Left ventricle myocardium inferior (tissue), 1 donor: ENCODE measurements at regions not wholly inside any gene's neighbourhood (a gene's known extent, or its start where the extent isn't known, plus 50 kb on each side); places are given as distances from the start of the nearest gene placed in this dataset.

ENCODE experiments used
- DNase-seq: peaks from one replicate; pipeline ENCODE4 v3.0.0-alpha.2; 2020
- H3K27ac ChIP-seq: fragments of 200-600 bp; replicated peaks from 2 replicates; pipeline ENCODE4 v1.8.0; 2021
- H3K27me3 ChIP-seq: fragments of 200-600 bp; 2 replicates; pipeline ENCODE4 v1.8.0; 2021; ENCODE audit warnings: low read depth
- H3K36me3 ChIP-seq: fragments of 200-600 bp; 2 replicates; pipeline ENCODE4 v1.8.0; 2021
- H3K4me1 ChIP-seq: fragments of 200-600 bp; 2 replicates; pipeline ENCODE4 v1.8.0; 2021
- H3K4me3 ChIP-seq: fragments of 200-600 bp; 2 replicates; pipeline ENCODE4 v1.8.0; 2021; ENCODE audit warnings: mild to moderate bottlenecking, moderate library complexity
- H3K9me3 ChIP-seq: fragments of 200-600 bp; replicated peaks from 2 replicates; pipeline ENCODE4 v1.8.0; 2021
- CTCF ChIP-seq: fragments of 200-600 bp; IDR thresholded peaks from 2 replicates; pipeline ENCODE4 v1.8.0; 2021; ENCODE audit warnings: antibody characterized with exemption, mild to moderate bottlenecking, borderline replicate concordance
- intact Hi-C: fragments of 100-400 bp; cut with micrococcal nuclease; formaldehyde crosslinking; loops from one replicate; pipeline ENCODE4 v1.11.0; 2022
- donor health status: DM: no; HTN: yes; CAD: no; lungs with severe emphysema.

GRCh38 chr2:52526735-52527134 is 1240.9 kb upstream of the CHAC2 start:
- Histone ChIP-seq H3K27ac (no peak overlapping the region), H3K9me3 (peaks cover 12% of the 10 kb centered on the region), H3K36me3 (no peaks in the 10 kb centered on the region), H3K4me1 (no peaks in the 10 kb centered on the region), H3K27me3 (no peaks in the 10 kb centered on the region), H3K4me3 (no peak overlapping the region)
- TF ChIP-seq CTCF = no peak
- intact Hi-C loops = no loop called here
- no peak for DNase-seq

GRCh38 chr2:52520644-52521043 is 1247.0 kb upstream of the CHAC2 start:
- Histone ChIP-seq H3K4me3 (no peak overlapping the region), H3K4me1 (no peaks in the 10 kb centered on the region), H3K27ac (no peak overlapping the region), H3K36me3 (no peaks in the 10 kb centered on the region), H3K27me3 (no peaks in the 10 kb centered on the region), H3K9me3 (peaks cover 12% of the 10 kb centered on the region)
- intact Hi-C loops = no loop called here
- no peak for DNase-seq
- no peak for TF ChIP-seq CTCF

DNA sequence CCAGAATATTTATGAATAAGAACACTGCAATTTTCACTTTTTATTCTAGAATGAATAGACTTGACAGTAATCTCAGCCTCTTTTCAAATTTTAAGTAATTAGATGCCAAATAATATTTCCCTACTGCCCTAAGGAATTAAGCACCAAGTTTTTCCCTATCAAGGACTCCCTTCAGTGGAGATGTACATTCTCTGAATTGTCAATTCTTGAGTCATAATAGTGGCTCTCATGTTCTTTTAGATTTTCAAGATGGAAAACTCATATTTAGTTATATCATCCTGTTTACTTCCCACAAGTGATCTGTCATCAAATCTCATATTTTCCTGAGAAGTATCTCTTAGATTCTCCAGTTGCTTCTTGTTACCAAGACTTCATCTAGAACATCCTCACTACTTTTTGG is 1248.9 kb upstream of the CHAC2 start:
- Histone ChIP-seq H3K27ac (no peak overlapping the region), H3K9me3 (no peaks in the 10 kb centered on the region), H3K27me3 (no peaks in the 10 kb centered on the region), H3K36me3 (no peaks in the 10 kb centered on the region), H3K4me1 (no peaks in the 10 kb centered on the region), H3K4me3 (no peak overlapping the region)
- no peak for DNase-seq
- intact Hi-C loops = no loop called here
- no peak for TF ChIP-seq CTCF

DNA sequence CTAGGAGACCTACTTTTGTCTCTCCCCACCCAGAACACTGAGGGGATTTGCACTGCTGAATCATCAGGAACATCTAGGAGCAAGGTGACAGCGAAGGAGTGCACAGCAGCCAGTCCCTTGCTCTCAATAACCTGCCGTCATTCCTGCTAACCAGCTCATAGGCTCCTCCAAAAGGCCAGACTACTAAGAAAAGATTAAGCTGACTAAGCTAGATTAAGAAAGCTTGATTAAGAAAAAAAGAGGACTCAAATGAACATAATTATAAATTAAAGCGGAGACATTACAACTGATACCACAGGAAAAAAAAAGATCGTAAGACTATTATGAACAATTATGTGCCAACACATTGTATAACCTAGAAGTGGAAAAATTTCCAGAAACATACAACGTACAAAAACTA is 1254.8 kb upstream of the CHAC2 start:
- no peak for TF ChIP-seq CTCF
- Histone ChIP-seq H3K4me3 (no peak overlapping the region), H3K27ac (no peak overlapping the region), H3K9me3 (no peaks in the 10 kb centered on the region), H3K4me1 (no peaks in the 10 kb centered on the region), H3K36me3 (no peaks in the 10 kb centered on the region), H3K27me3 (no peaks in the 10 kb centered on the region)
- no peak for DNase-seq
- intact Hi-C loops = no loop called here

DNA sequence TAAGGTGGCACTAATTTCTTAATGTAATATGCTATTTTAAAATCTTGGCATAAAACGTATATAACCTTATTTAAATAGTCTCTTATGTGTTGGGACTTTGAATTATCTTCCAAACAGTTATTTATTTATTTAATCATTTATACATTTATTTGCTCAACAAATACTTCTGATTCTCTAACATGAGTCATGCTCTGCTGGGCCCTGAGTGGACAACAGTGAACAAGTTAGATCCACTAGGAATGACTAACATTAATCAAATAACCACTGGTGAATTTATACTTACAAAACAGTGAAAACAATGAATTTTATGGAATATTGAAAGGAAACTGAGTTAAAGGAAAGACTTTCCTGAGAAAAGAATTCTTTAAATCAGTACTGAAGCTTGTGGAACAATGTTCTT is 1257.2 kb upstream of the CHAC2 start:
- no peak for DNase-seq
- Histone ChIP-seq H3K27ac (no peak overlapping the region), H3K36me3 (no peaks in the 10 kb centered on the region), H3K27me3 (no peaks in the 10 kb centered on the region), H3K4me3 (no peak overlapping the region), H3K9me3 (no peaks in the 10 kb centered on the region), H3K4me1 (no peaks in the 10 kb centered on the region)
- intact Hi-C loops = no loop called here
- TF ChIP-seq CTCF = no peak

- Histone ChIP-seq H3K27ac (no peak overlapping the region), H3K27me3 (no peaks in the 10 kb centered on the region), H3K9me3 (peaks cover 7% of the 10 kb centered on the region), H3K4me3 (no peak overlapping the region), H3K36me3 (no peaks in the 10 kb centered on the region), H3K4me1 (peaks cover 32% of the 10 kb centered on the region)
- DNase-seq = no peak
- TF ChIP-seq CTCF = no peak
- intact Hi-C loops = no loop called here
These were observed 1265.1 kb upstream of the CHAC2 start for GRCh38 chr2:52502476-52502860.
